IPS DF 6.9 (cell line): ENCODE measurements at regions not wholly inside any gene's neighbourhood (a gene's known extent, or its start where the extent isn't known, plus 50 kb on each side); places are given as distances from the start of the nearest gene placed in this dataset.
"Not testable (repeated sequence)": the region's sequence is repeated elsewhere in the genome, so short reads cannot be mapped to it uniquely, and the experiment has no call there.

Source experiments
- DNase-seq: peaks from one replicate; pipeline ENCODE4 v3.0.0-alpha.2; 2013; ENCODE audit warnings: low read depth, low spot score
- H3K27ac ChIP-seq: one replicate; pipeline ENCODE4 v1.5.1; 2013; ENCODE audit warnings: low read length, control low read depth
- H3K27me3 ChIP-seq: 2 replicates; pipeline ENCODE4 v1.6.1; 2013; ENCODE audit warnings: mild to moderate bottlenecking, low read length; ENCODE audit not compliant: control insufficient read depth, insufficient read depth
- H3K36me3 ChIP-seq: 2 replicates; pipeline ENCODE4 v1.6.1; 2013; ENCODE audit warnings: low read length; ENCODE audit not compliant: control insufficient read depth, insufficient read depth
- H3K4me1 ChIP-seq: 2 replicates; pipeline ENCODE4 v1.6.1; 2013; ENCODE audit warnings: low read length; ENCODE audit not compliant: control insufficient read depth, insufficient read depth
- H3K4me3 ChIP-seq: 2 replicates; pipeline ENCODE4 v1.5.1; 2013; ENCODE audit warnings: mild to moderate bottlenecking, low read length
- H3K9me3 ChIP-seq: 2 replicates; pipeline ENCODE4 v1.6.1; 2013; ENCODE audit warnings: low read length, inconsistent platforms; ENCODE audit not compliant: control insufficient read depth, insufficient read depth
- WGBS: extraction: QIAGEN DNeasy Blood & Tissue Kit; methylation state at CpG from one replicate; pipeline ENCODE4 v1.1.7; 2013; ENCODE audit warnings: mixed read lengths, missing lambda C conversion rate; ENCODE audit not compliant: insufficient read length, insufficient coverage; 5-methylcytosine and 5-hydroxymethylcytosine counted together

GRCh38 chr6:9848094-9848493 lies 566.8 kb downstream of the TFAP2A start:
- no peaks in the 10 kb centered on the region for H3K4me1 ChIP-seq
- no peak overlapping the region for H3K4me3 ChIP-seq
- no peaks in the 10 kb centered on the region for H3K36me3 ChIP-seq
- no peak for DNase-seq
- H3K27ac ChIP-seq, result no peak overlapping the region
- WGBS, result no CpG with 5 or more reads among the region's 1 CpG
- no peaks in the 10 kb centered on the region for H3K27me3 ChIP-seq
- H3K9me3 ChIP-seq, result no peaks in the 10 kb centered on the region

GRCh38 chr6:9841886-9842725 lies 572.8 kb downstream of the TFAP2A start:
- DNase-seq, result no peak
- H3K4me1 ChIP-seq, result no peaks in the 10 kb centered on the region
- no peaks in the 10 kb centered on the region for H3K36me3 ChIP-seq
- H3K9me3 ChIP-seq, result no peaks in the 10 kb centered on the region
- H3K27me3 ChIP-seq, result no peaks in the 10 kb centered on the region
- H3K4me3 ChIP-seq, result no peak overlapping the region
- no peak overlapping the region for H3K27ac ChIP-seq
- WGBS, result no CpG with 5 or more reads among the region's 9 CpGs

GRCh38 chr6:9834233-9834632 lies 580.6 kb downstream of the TFAP2A start:
- Histone ChIP-seq H3K36me3 (no peaks in the 10 kb centered on the region), H3K4me3 (no peak overlapping the region)
- WGBS, result no CpG with 5 or more reads among the region's 4 CpGs

GRCh38 chr6:9831783-9832182 lies 583.1 kb downstream of the TFAP2A start:
- DNase-seq, result no peak
- Histone ChIP-seq H3K9me3 (no peaks in the 10 kb centered on the region), H3K27ac (no peak overlapping the region), H3K4me1 (no peaks in the 10 kb centered on the region), H3K4me3 (no peak overlapping the region), H3K36me3 (no peaks in the 10 kb centered on the region), H3K27me3 (no peaks in the 10 kb centered on the region)

More at GRCh38 chr6:9834233-9834632, 580.6 kb downstream of the TFAP2A start:
- H3K27me3 ChIP-seq, result no peaks in the 10 kb centered on the region
- DNase-seq, result no peak
- H3K27ac ChIP-seq, result no peak overlapping the region
- H3K4me1 ChIP-seq, result no peaks in the 10 kb centered on the region
- no peaks in the 10 kb centered on the region for H3K9me3 ChIP-seq

- no peak overlapping the region for H3K4me3 ChIP-seq
Measured at GRCh38 chr6:9830808-9831207, 584.1 kb downstream of the TFAP2A start.

GRCh38 chr6:9825526-9825925 lies 589.3 kb downstream of the TFAP2A start:
- Histone ChIP-seq H3K4me3 (no peak overlapping the region), H3K9me3 (no peaks in the 10 kb centered on the region), H3K27ac (no peak overlapping the region), H3K4me1 (no peaks in the 10 kb centered on the region), H3K36me3 (no peaks in the 10 kb centered on the region), H3K27me3 (no peaks in the 10 kb centered on the region)
- DNase-seq, result no peak
- WGBS, result no CpG with 5 or more reads among the region's 4 CpGs

More at GRCh38 chr6:9830808-9831207, 584.1 kb downstream of the TFAP2A start:
- no peak for DNase-seq
- Histone ChIP-seq H3K36me3 (no peaks in the 10 kb centered on the region), H3K4me1 (no peaks in the 10 kb centered on the region), H3K27me3 (no peaks in the 10 kb centered on the region), H3K9me3 (no peaks in the 10 kb centered on the region), H3K27ac (no peak overlapping the region)
- no CpG with 5 or more reads among the region's 2 CpGs for WGBS

GRCh38 chr6:9810727-9811126 lies 604.1 kb downstream of the TFAP2A start:
- not testable (repeated sequence) for DNase-seq, H3K27ac ChIP-seq, H3K9me3 ChIP-seq, H3K4me3 ChIP-seq, H3K4me1 ChIP-seq, H3K36me3 ChIP-seq, H3K27me3 ChIP-seq
- no CpG with 5 or more reads among the region's 24 CpGs for WGBS

GRCh38 chr6:9810286-9810685 lies 604.6 kb downstream of the TFAP2A start:
- Histone ChIP-seq H3K27ac (no peak overlapping the region), H3K4me3 (no peak overlapping the region), H3K27me3 (no peaks in the 10 kb centered on the region), H3K36me3 (no peaks in the 10 kb centered on the region), H3K9me3 (no peaks in the 10 kb centered on the region), H3K4me1 (no peaks in the 10 kb centered on the region)
- DNase-seq, result no peak
- WGBS, result no CpG with 5 or more reads among the region's 6 CpGs

GRCh38 chr6:9806195-9806594 lies 608.7 kb downstream of the TFAP2A start:
- Histone ChIP-seq H3K9me3 (no peaks in the 10 kb centered on the region), H3K4me1 (no peaks in the 10 kb centered on the region), H3K27ac (no peak overlapping the region), H3K36me3 (no peaks in the 10 kb centered on the region), H3K27me3 (no peaks in the 10 kb centered on the region), H3K4me3 (no peak overlapping the region)
- WGBS, result 100% methylated on average over 1 of the region's 6 CpGs
- no peak for DNase-seq

- no peaks in the 10 kb centered on the region for H3K36me3 ChIP-seq
- no peaks in the 10 kb centered on the region for H3K9me3 ChIP-seq
- DNase-seq, result no peak
- H3K4me1 ChIP-seq, result no peaks in the 10 kb centered on the region
- no peaks in the 10 kb centered on the region for H3K27me3 ChIP-seq
- H3K27ac ChIP-seq, result no peak overlapping the region
- no peak overlapping the region for H3K4me3 ChIP-seq
- 100% methylated on average over 1 of the region's 11 CpGs for WGBS
Measured at GRCh38 chr6:9801249-9801754, 613.6 kb downstream of the TFAP2A start.

GRCh38 chr6:9799582-9799981 lies 615.3 kb downstream of the TFAP2A start:
- Histone ChIP-seq H3K4me3 (no peak overlapping the region), H3K27me3 (no peaks in the 10 kb centered on the region), H3K27ac (no peak overlapping the region), H3K36me3 (no peaks in the 10 kb centered on the region), H3K4me1 (no peaks in the 10 kb centered on the region; the same call in 1 of the 2 replicates), H3K9me3 (no peaks in the 10 kb centered on the region)
- DNase-seq, result no peak
